H1 (cell line): ENCODE measurements at regions not wholly inside any gene's neighbourhood (a gene's known extent, or its start where the extent isn't known, plus 50 kb on each side); places are given as distances from the start of the nearest gene placed in this dataset.

Source experiments
- CTCF ChIA-PET: fragments of 300-600 bp; sonication (Branson Sonifier 250); formaldehyde crosslinking; loops from one replicate; lab custom pipeline; 2021; ENCODE audit not compliant: partially characterized antibody; lab: Charles Lee
- POLR2A ChIA-PET: fragments of 300-600 bp; sonication (Branson Sonifier 250); formaldehyde crosslinking; loops from one replicate; lab custom pipeline; 2021; ENCODE audit warnings: inconsistent platforms; ENCODE audit not compliant: partially characterized antibody; lab: Charles Lee
- DNase-seq, 2 experiments: peaks; one replicate each; pipeline versions ENCODE4 v3.0.0 to v3.0.0-alpha.2; 2010 to 2022; ENCODE audit warnings: low spot score in 2 of 2, low read depth in 1 of 2, mixed read lengths in 1 of 2
- FAIRE-seq: peaks from 2 replicates; lab custom pipeline; 2011; peaks lifted over from hg19 to GRCh38; lab: Jason Lieb, UNC
- H2AFZ ChIP-seq: 2 replicates; pipeline ENCODE4 v1.8.1; 2012; ENCODE audit warnings: low read length, inconsistent platforms
- H2AK5ac ChIP-seq: 2 replicates; pipeline ENCODE4 v1.6.1; 2013; ENCODE audit warnings: low read depth, low read length
- H2BK120ac ChIP-seq: replicated peaks from 2 replicates; pipeline ENCODE3; 2013; ENCODE audit warnings: low read depth, low read length, inconsistent platforms
- H2BK12ac ChIP-seq: 2 replicates; pipeline ENCODE4 v1.6.1; 2013; ENCODE audit warnings: low read depth, low read length
- H2BK15ac ChIP-seq: 2 replicates; pipeline ENCODE4 v1.6.1; 2013; ENCODE audit warnings: low read length
- H2BK20ac ChIP-seq: 2 replicates; pipeline ENCODE4 v1.6.1; 2013; ENCODE audit warnings: low read length
- H2BK5ac ChIP-seq: 2 replicates; pipeline ENCODE4 v1.6.1; 2013; ENCODE audit warnings: low read depth, low read length
- H3K14ac ChIP-seq: 2 replicates; pipeline ENCODE4 v1.6.1; 2013; ENCODE audit warnings: inconsistent platforms; ENCODE audit not compliant: insufficient read length
- H3K18ac ChIP-seq: 2 replicates; pipeline ENCODE4 v1.6.1; 2013; ENCODE audit warnings: low read length; ENCODE audit errors: extremely low read depth
- H3K23ac ChIP-seq: 2 replicates; pipeline ENCODE4 v1.6.1; 2013; ENCODE audit warnings: inconsistent platforms; ENCODE audit not compliant: insufficient read length
- H3K23me2 ChIP-seq: 2 replicates; pipeline ENCODE4 v1.6.1; 2013; ENCODE audit warnings: low read depth, low read length
- H3K27ac ChIP-seq: 2 replicates; pipeline ENCODE4 v1.6.1; 2011; ENCODE audit warnings: low read depth, low read length, inconsistent platforms
- H3K27me3 ChIP-seq, 4 experiments: replicated peaks in 1 of 4; 1 replicate in 1 of 4; 2 replicates in 3 of 4; pipeline versions ENCODE4 v1.6.1 to v1.8.1; 2011 to 2013; ENCODE audit warnings: low read length in 3 of 4, mild to moderate bottlenecking in 3 of 4, inconsistent platforms in 2 of 4, mixed read lengths in 2 of 4, moderate library complexity in 1 of 4; ENCODE audit not compliant: control insufficient read depth in 3 of 4, insufficient read depth in 3 of 4; ENCODE audit errors: extremely low read depth in 1 of 4
- H3K36me3 ChIP-seq, 4 experiments: 2 replicates each; pipeline versions ENCODE4 v1.6.1 to v1.8.1; 2011 to 2013; ENCODE audit warnings: mild to moderate bottlenecking in 4 of 4, low read length in 3 of 4, moderate library complexity in 2 of 4, control low read depth in 1 of 4, inconsistent platforms in 1 of 4; ENCODE audit not compliant: insufficient read depth in 4 of 4, control insufficient read depth in 2 of 4
- H3K4ac ChIP-seq: replicated peaks from 2 replicates; pipeline ENCODE3; 2013; ENCODE audit warnings: low read length, low read depth, mixed read lengths, inconsistent platforms; ENCODE audit not compliant: insufficient read length
- H3K4me1 ChIP-seq, 4 experiments: replicated peaks in 1 of 4; 1 replicate in 1 of 4; 2 replicates in 3 of 4; pipeline versions ENCODE4 v1.6.1 to v1.8.1; 2011 to 2013; ENCODE audit warnings: low read length in 3 of 4, inconsistent platforms in 2 of 4, mixed read lengths in 1 of 4; ENCODE audit not compliant: insufficient read depth in 4 of 4, control insufficient read depth in 3 of 4
- H3K4me2 ChIP-seq, 2 experiments: 2 replicates each; pipeline versions ENCODE4 v1.6.1 to v1.8.1; 2011 to 2013; ENCODE audit warnings: low read depth in 2 of 2, low read length in 2 of 2, control low read depth in 1 of 2, inconsistent platforms in 1 of 2, mild to moderate bottlenecking in 1 of 2; ENCODE audit not compliant: insufficient read depth in 1 of 2
- H3K4me3 ChIP-seq, 4 experiments: fragments of 200-600, 300-600 bp in 1 of 4; sonication (generic), shearing (Covaris generic), sonication (Bioruptor Twin) in 1 of 4; 2 replicates each; pipeline versions ENCODE4 v1.5.1 to v1.8.1; 2011 to 2016; ENCODE audit warnings: low read length in 4 of 4, low read depth in 3 of 4, control low read depth in 2 of 4, inconsistent platforms in 2 of 4, mild to moderate bottlenecking in 2 of 4, mixed read lengths in 1 of 4, moderate library complexity in 1 of 4; ENCODE audit not compliant: insufficient read depth in 2 of 4; ENCODE audit errors: extremely low read depth in 1 of 4
- H3K56ac ChIP-seq: replicated peaks from 2 replicates; pipeline ENCODE3; 2013; ENCODE audit warnings: low read depth, mild to moderate bottlenecking, mixed read lengths, low read length, inconsistent platforms; ENCODE audit not compliant: insufficient read length
- H3K79me1 ChIP-seq: 2 replicates; pipeline ENCODE4 v1.6.1; 2013; ENCODE audit warnings: low read depth, low read length, control low read depth
- H3K79me2 ChIP-seq, 2 experiments: 2 replicates each; pipeline versions ENCODE4 v1.6.1 to v1.8.1; 2012 to 2013; ENCODE audit warnings: low read length in 2 of 2, mild to moderate bottlenecking in 2 of 2, inconsistent platforms in 1 of 2; ENCODE audit not compliant: insufficient read depth in 2 of 2, control insufficient read depth in 1 of 2
- H3K9ac ChIP-seq, 4 experiments: replicated peaks in 1 of 4; 1 replicate in 1 of 4; 2 replicates in 3 of 4; pipeline versions ENCODE4 v1.6.1 to v1.8.1; 2011 to 2013; ENCODE audit warnings: low read depth in 3 of 4, low read length in 3 of 4, control low read depth in 2 of 4, mild to moderate bottlenecking in 2 of 4, moderate library complexity in 2 of 4, inconsistent platforms in 1 of 4; ENCODE audit errors: extremely low read depth in 1 of 4
- H3K9me3 ChIP-seq, 2 experiments: 2 replicates each; pipeline versions ENCODE4 v1.6.1 to v1.8.1; 2012 to 2013; ENCODE audit warnings: mild to moderate bottlenecking in 2 of 2, moderate library complexity in 2 of 2, control low read depth in 1 of 2, inconsistent platforms in 1 of 2, low read depth in 1 of 2, low read length in 1 of 2, mixed read lengths in 1 of 2; ENCODE audit not compliant: insufficient read depth in 2 of 2
- H4K20me1 ChIP-seq, 2 experiments: replicated peaks in 1 of 2; 2 replicates each; pipeline versions ENCODE3 to v1.8.1; 2011 to 2013; ENCODE audit warnings: inconsistent platforms in 2 of 2, low read length in 2 of 2, mild to moderate bottlenecking in 1 of 2; ENCODE audit not compliant: insufficient read depth in 2 of 2, control insufficient read depth in 1 of 2
- H4K5ac ChIP-seq: 2 replicates; pipeline ENCODE4 v1.6.1; 2013; ENCODE audit warnings: low read length, low read depth, mixed read lengths, inconsistent platforms; ENCODE audit not compliant: insufficient read length
- H4K8ac ChIP-seq: 2 replicates; pipeline ENCODE4 v1.8.0; 2013; ENCODE audit warnings: mild to moderate bottlenecking, moderate library complexity, low read length, inconsistent platforms; ENCODE audit not compliant: insufficient read depth; ENCODE audit errors: extremely low read depth
- H4K91ac ChIP-seq: replicated peaks from 2 replicates; pipeline ENCODE3; 2013; ENCODE audit warnings: low read length, mixed read lengths, inconsistent platforms; ENCODE audit not compliant: insufficient read length
- BACH1 ChIP-seq: IDR thresholded peaks from 2 replicates; pipeline ENCODE4 v1.6.1; 2012; ENCODE audit warnings: low read length, improper control_type of control experiment
- BRCA1 ChIP-seq: IDR thresholded peaks from 2 replicates; pipeline ENCODE4 v1.6.1; 2012; ENCODE audit warnings: low read depth, low read length, improper control_type of control experiment
- CBX5 ChIP-seq: fragments of 300-800, 300-1000 bp; sonication (generic); IDR thresholded peaks from 2 replicates; pipeline ENCODE4 v1.7.1; 2016; ENCODE audit warnings: antibody characterized with exemption, low read length, low read depth
- CREB1 ChIP-seq: IDR thresholded peaks from 2 replicates; pipeline ENCODE4 v1.6.1; 2012; ENCODE audit warnings: inconsistent platforms
- HDAC6 ChIP-seq: IDR thresholded peaks from one replicate; pipeline ENCODE4 v1.7.1; 2012; ENCODE audit warnings: low read depth, mild to moderate bottlenecking, inconsistent platforms, low read length, moderate library complexity
- PHF8 ChIP-seq: fragments of 200-600 bp; sonication (generic); conservative IDR thresholded peaks from 2 replicates; pipeline ENCODE4 v1.7.1; 2012; ENCODE audit warnings: low read depth, mild to moderate bottlenecking, inconsistent platforms, low read length, moderate library complexity
- RXRA ChIP-seq: IDR thresholded peaks from 2 replicates; pipeline ENCODE4 v1.6.1; 2011; ENCODE audit warnings: low read depth, mild to moderate bottlenecking, low read length, moderate library complexity; ENCODE audit not compliant: insufficient read depth
- SAP30 ChIP-seq: fragments of 300-600 bp; sonication (generic); IDR thresholded peaks from 2 replicates; pipeline ENCODE4 v1.7.1; 2012; ENCODE audit warnings: low read length, moderate library complexity, mild to moderate bottlenecking, inconsistent platforms; ENCODE audit not compliant: insufficient read depth, insufficient replicate concordance
- SIRT6 ChIP-seq: IDR thresholded peaks from one replicate; pipeline ENCODE4 v1.7.1; 2012; ENCODE audit warnings: low read length, inconsistent platforms
- SP2 ChIP-seq: IDR thresholded peaks from 2 replicates; pipeline ENCODE4 v1.6.1; 2012; ENCODE audit warnings: mild to moderate bottlenecking, low read length, inconsistent platforms
- TAF7 ChIP-seq: optimal IDR thresholded peaks from 2 replicates; pipeline ENCODE3; 2011; ENCODE audit warnings: low read depth, mild to moderate bottlenecking, inconsistent platforms, low read length, moderate library complexity, borderline replicate concordance
- TEAD4 ChIP-seq: IDR thresholded peaks from 2 replicates; pipeline ENCODE4 v1.6.1; 2012; ENCODE audit warnings: low read depth, low read length, inconsistent platforms, mixed read lengths
- WGBS, 2 experiments: shearing (Covaris generic) in 1 of 2; methylation state at CpG; one replicate each; pipeline versions ENCODE4 v1.1.6 to v1.1.7; 2013 to 2015; ENCODE audit warnings: low lambda C conversion rate in 2 of 2, mixed read lengths in 2 of 2, inconsistent platforms in 1 of 2, low coverage in 1 of 2, missing lambda C conversion rate in 1 of 2; ENCODE audit not compliant: insufficient replicate concordance in 2 of 2, insufficient coverage in 1 of 2, insufficient read length in 1 of 2; ENCODE audit errors: extremely low coverage in 1 of 2, missing lambda C conversion rate in 1 of 2; 5-methylcytosine and 5-hydroxymethylcytosine counted together
- TF ChIP-seq, protein P1 (sequence below), 3 experiments: IDR thresholded peaks; 1 replicate in 2 of 3; 2 replicates in 1 of 3; pipeline versions ENCODE4 v1.5.1 to v1.6.1; 2011; ENCODE audit warnings: low read length in 3 of 3, mild to moderate bottlenecking in 3 of 3, inconsistent platforms in 2 of 3, low read depth in 1 of 3, moderate library complexity in 1 of 3; ENCODE audit not compliant: insufficient read depth in 1 of 3; ENCODE audit errors: control extremely low read depth in 1 of 3

DNA sequence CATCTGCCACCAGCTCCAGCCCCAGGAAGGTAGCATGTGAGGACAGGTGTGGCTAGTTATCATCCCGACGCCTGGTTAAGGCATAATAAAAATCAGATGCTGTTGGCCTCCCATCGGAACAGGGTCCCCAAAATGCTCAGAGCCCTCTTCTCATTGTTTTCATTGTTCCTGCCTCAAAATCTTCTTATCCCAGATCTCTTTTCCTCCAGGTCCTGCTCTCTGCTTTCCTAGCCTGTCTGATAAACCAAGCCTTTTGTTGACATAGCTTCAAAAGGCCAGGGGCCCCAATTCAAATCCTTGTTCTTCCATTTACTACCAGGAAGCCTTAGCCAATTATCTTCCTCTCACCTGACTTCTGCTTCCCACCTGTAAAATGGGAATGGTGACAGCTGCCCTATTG is 130.1 kb upstream of the ADRA1B start:
- no peak overlapping the region for H4K91ac ChIP-seq
- H2BK5ac ChIP-seq, result no peak overlapping the region
- no peaks in the 10 kb centered on the region for H4K20me1 ChIP-seq
- peaks cover 0 to 8% (median under 1%) of the 10 kb centered on the region in 4 experiments; a peak in 2 of 7 replicates for H3K4me1 ChIP-seq
- no peak overlapping the region for H3K4me2 ChIP-seq
- H2BK15ac ChIP-seq, result no peak overlapping the region
- no peaks in the 10 kb centered on the region for H3K27me3 ChIP-seq
- H3K9me3 ChIP-seq, result no peaks in the 10 kb centered on the region
- H3K36me3 ChIP-seq, result no peaks in the 10 kb centered on the region
- H2BK12ac ChIP-seq, result no peak overlapping the region
- no peak overlapping the region for H3K18ac ChIP-seq
- no peak overlapping the region for H3K4me3 ChIP-seq
- WGBS, 2 experiments, result 95% methylated on average over 3 of the region's 3 CpGs; no CpG with 5 or more reads in 1 of the 2 experiments
- H4K8ac ChIP-seq, result no peak overlapping the region
- H3K23ac ChIP-seq, result no peak overlapping the region
- CTCF ChIA-PET, result interaction anchor here (1.1 to 1.6 kb wide), 2 partner anchors 12 to 43 kb away, joined by 3 read pairs; no protein-coding TSS in a partner anchor
- no peak overlapping the region for H2AFZ ChIP-seq
- DNase-seq, result no peak
- H3K9ac ChIP-seq, result no peak overlapping the region
- FAIRE-seq, result no peak
- H4K5ac ChIP-seq, result no peak overlapping the region
- no peak overlapping the region for H2BK120ac ChIP-seq
- H3K4ac ChIP-seq, result no peak overlapping the region
- no peak overlapping the region for H2BK20ac ChIP-seq
- no peaks in the 10 kb centered on the region for H3K79me1 ChIP-seq
- no peaks in the 10 kb centered on the region for H3K23me2 ChIP-seq
- POLR2A ChIA-PET, result no interaction called here
- no peak overlapping the region for H3K27ac ChIP-seq
- H2AK5ac ChIP-seq, result no peak overlapping the region
- H3K79me2 ChIP-seq, result no peaks in the 10 kb centered on the region
- no peak overlapping the region for H3K56ac ChIP-seq
- H3K14ac ChIP-seq, result no peak overlapping the region
- TF ChIP-seq HDAC6, result no peak
- TF ChIP-seq SAP30, result no peak
- TF ChIP-seq BACH1, result no peak
- TF ChIP-seq BRCA1, result no peak
- no peak for TF ChIP-seq PHF8
- TF ChIP-seq SP2, result no peak
- TF ChIP-seq TAF7, result no peak
- TF ChIP-seq, protein P1, sequence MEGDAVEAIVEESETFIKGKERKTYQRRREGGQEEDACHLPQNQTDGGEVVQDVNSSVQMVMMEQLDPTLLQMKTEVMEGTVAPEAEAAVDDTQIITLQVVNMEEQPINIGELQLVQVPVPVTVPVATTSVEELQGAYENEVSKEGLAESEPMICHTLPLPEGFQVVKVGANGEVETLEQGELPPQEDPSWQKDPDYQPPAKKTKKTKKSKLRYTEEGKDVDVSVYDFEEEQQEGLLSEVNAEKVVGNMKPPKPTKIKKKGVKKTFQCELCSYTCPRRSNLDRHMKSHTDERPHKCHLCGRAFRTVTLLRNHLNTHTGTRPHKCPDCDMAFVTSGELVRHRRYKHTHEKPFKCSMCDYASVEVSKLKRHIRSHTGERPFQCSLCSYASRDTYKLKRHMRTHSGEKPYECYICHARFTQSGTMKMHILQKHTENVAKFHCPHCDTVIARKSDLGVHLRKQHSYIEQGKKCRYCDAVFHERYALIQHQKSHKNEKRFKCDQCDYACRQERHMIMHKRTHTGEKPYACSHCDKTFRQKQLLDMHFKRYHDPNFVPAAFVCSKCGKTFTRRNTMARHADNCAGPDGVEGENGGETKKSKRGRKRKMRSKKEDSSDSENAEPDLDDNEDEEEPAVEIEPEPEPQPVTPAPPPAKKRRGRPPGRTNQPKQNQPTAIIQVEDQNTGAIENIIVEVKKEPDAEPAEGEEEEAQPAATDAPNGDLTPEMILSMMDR (IDR thresholded peaks at IDR 0.05; ENCODE audit: control extremely low read depth in 1 of 3, insufficient read depth in 1 of 3, low read depth in 1 of 3, low read length in 3 of 3), result no peak
- TF ChIP-seq RXRA, result no peak
- no peak for TF ChIP-seq CREB1
- TF ChIP-seq TEAD4, result no peak
- no peak for TF ChIP-seq CBX5
- TF ChIP-seq SIRT6, result no peak
